Body of pancreas (tissue), 4 donors: ENCODE measurements at regions not wholly inside any gene's neighbourhood (a gene's known extent, or its start where the extent isn't known, plus 50 kb on each side); places are given as distances from the start of the nearest gene placed in this dataset.

Experiments
- CTCF ChIP-seq, 7 experiments: fragments of 450-650 bp in 4 of 7; fragments of 200-600 bp in 3 of 7; sonication (generic) in 3 of 7; IDR thresholded peaks; one replicate each; pipeline ENCODE4 v1.5.1; 2016 to 2019; ENCODE audit warnings: antibody characterized with exemption in 7 of 7
- POLR2A ChIP-seq, 3 donors: fragments of 450-650 bp; IDR thresholded peaks; one replicate each; pipeline ENCODE4 v1.6.1; 2016; ENCODE audit warnings: antibody characterized with exemption in 3 of 3, mild to moderate bottlenecking in 2 of 3

GRCh38 chr11:81270686-81271085, 1463.0 kb downstream of the FAM181B start:
- TF ChIP-seq CTCF (IDR thresholded peaks at IDR 0.05) (no peak), POLR2A (IDR thresholded peaks at IDR 0.05) (no peak)
